Activated naive CD4-positive, alpha-beta T cell treated with anti-CD3 and anti-CD28 coated beads, Interleukin-2, amount 50 U/mL, for 72 hours (primary cell): ENCODE measurements at regions not wholly inside any gene's neighbourhood (a gene's known extent, or its start where the extent isn't known, plus 50 kb on each side); places are given as distances from the start of the nearest gene placed in this dataset.

ENCODE experiments used
- ATAC-seq, 2 donors: fragments of 150-1000 bp; cut with Tn5 transposase; 2 replicates each; pipeline ENCODE4 v1.10.0; 2021; ENCODE audit warnings: mild to moderate bottlenecking in 2 of 2, moderate library complexity in 2 of 2
- DNase-seq, 2 donors: peaks; one replicate each; pipeline ENCODE4 v3.0.0; 2021 to 2022; ENCODE audit warnings: low spot score in 2 of 2
- H3K27ac Mint-ChIP-seq, 2 donors: one replicate each; pipeline ENCODE4 v1.8.0; 2022; ENCODE audit warnings: mild to moderate bottlenecking in 2 of 2, mixed read lengths in 2 of 2
- H3K36me3 Mint-ChIP-seq, 2 donors: one replicate each; pipeline ENCODE4 v1.8.0; 2022; ENCODE audit warnings: mixed read lengths in 2 of 2
- H3K9me3 Mint-ChIP-seq, 2 donors: one replicate each; pipeline ENCODE4 v1.8.0; 2022; ENCODE audit warnings: mixed read lengths in 2 of 2

- Mint-ChIP-seq H3K36me3 (peaks cover 0 to 7% of the 10 kb centered on the region in 2 donors), H3K9me3 (peaks cover 5 to 14% of the 10 kb centered on the region in 2 donors), H3K27ac (no peak overlapping the region)
- ATAC-seq (no peak), DNase-seq (no peak)
These were observed 301.8 kb downstream of the WDR11 start for GRCh38 chr10:121152935-121153334.

GRCh38 chr10:121154310-121154709 is 303.1 kb downstream of the WDR11 start:
- no peak for ATAC-seq
- Mint-ChIP-seq H3K9me3 (peaks cover 5 to 17% of the 10 kb centered on the region in 2 donors), H3K36me3 (peaks cover 0 to 7% of the 10 kb centered on the region in 2 donors), H3K27ac (no peak overlapping the region)
- DNase-seq = no peak

DNA sequence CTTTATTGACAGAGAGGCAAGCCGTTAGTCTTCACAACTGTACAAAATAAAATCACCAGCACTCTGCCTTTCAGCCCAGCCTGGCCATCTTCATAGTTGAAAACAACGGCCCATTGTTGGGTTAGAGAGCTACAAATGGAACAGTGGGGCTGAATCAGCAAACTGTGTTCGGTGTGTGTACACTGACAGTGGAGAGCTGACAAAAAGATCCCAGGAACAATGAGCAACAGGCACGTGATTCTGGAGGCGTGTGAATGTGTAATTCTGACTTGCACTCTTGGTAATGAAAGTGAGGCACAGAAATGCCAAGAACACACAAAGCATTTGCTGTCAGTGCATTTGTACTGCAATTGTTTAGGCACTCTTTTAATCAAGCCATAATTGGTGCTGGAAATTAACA is 303.7 kb downstream of the WDR11 start:
- H3K9me3 Mint-ChIP-seq = peaks cover 5 to 17% of the 10 kb centered on the region in 2 donors
- ATAC-seq (no peak), DNase-seq (no peak)
- H3K27ac Mint-ChIP-seq = no peak overlapping the region
- H3K36me3 Mint-ChIP-seq = peaks cover 0 to 7% of the 10 kb centered on the region in 2 donors

GRCh38 chr10:121155742-121156474 is 304.7 kb downstream of the WDR11 start:
- Mint-ChIP-seq H3K9me3 (peaks cover 5 to 17% of the 10 kb centered on the region in 2 donors), H3K36me3 (peaks cover 0 to 7% of the 10 kb centered on the region in 2 donors), H3K27ac (no peak overlapping the region)
- DNase-seq (no peak), ATAC-seq (no peak)

DNA sequence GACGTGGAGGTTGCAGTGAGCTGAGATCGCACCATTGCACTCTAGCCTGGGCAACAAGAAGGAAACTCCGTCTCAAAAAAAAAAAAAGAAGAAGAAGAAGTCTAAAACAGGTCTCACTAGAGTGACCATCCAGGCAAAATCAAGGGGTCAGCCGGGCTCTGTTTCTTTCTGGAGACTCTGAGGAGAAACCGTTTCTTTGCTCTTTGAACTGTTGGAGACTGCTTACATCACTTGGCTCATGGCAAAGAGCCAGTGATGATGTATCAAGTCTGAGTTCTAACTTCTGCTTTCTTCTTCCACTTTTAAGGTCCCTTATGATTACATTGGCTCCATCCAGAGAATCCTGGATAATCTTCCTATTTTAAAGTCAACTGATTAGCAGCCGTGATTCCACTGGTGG is 306.8 kb downstream of the WDR11 start:
- ATAC-seq = no peak
- Mint-ChIP-seq H3K27ac (no peak overlapping the region), H3K9me3 (peaks cover 7% of the 10 kb centered on the region in 2 donors), H3K36me3 (no peaks in the 10 kb centered on the region)
- DNase-seq = no peak

- peak in 1 of 2 donors; percentile 40 for ATAC-seq
- DNase-seq = no peak
- Mint-ChIP-seq H3K27ac (no peak overlapping the region), H3K36me3 (no peaks in the 10 kb centered on the region), H3K9me3 (peaks cover 5 to 6% of the 10 kb centered on the region in 2 donors)
These were observed 307.9 kb downstream of the WDR11 start for GRCh38 chr10:121158988-121159579.

DNA sequence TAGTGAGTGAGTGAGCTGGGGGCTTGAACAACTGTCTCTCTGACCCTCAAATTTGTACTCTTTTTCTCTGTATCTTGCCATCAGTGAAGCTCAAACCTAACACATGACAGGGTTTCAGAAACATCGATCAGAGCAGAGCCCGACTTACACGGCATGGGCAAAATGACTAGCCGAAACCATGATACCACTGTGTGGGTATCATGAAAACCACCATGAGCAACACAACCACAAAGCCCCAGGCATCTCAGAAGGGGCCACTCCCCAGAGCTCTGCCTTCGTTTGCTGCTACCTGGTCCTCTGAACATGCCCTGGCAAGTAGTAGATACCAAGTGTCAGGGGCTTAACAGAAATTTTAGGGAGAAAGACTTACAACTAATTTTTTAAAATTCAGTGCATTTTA is 308.5 kb downstream of the WDR11 start:
- DNase-seq (no peak), ATAC-seq (peak; percentile 68 to 79)
- Mint-ChIP-seq H3K9me3 (peaks cover 5 to 6% of the 10 kb centered on the region in 2 donors), H3K27ac (no peak overlapping the region), H3K36me3 (no peaks in the 10 kb centered on the region)

GRCh38 chr10:121165276-121165675 is 314.1 kb downstream of the WDR11 start:
- ATAC-seq (no peak), DNase-seq (no peak)
- no peak overlapping the region for H3K27ac Mint-ChIP-seq
- peaks cover 3 to 5% of the 10 kb centered on the region in 2 donors for H3K9me3 Mint-ChIP-seq
- no peaks in the 10 kb centered on the region for H3K36me3 Mint-ChIP-seq

GRCh38 chr10:121167534-121168243 is 316.5 kb downstream of the WDR11 start:
- Mint-ChIP-seq H3K27ac (no peak overlapping the region), H3K9me3 (peaks cover 3 to 5% of the 10 kb centered on the region in 2 donors), H3K36me3 (no peaks in the 10 kb centered on the region)
- ATAC-seq (no peak), DNase-seq (no peak)

GRCh38 chr10:121168545-121169216 is 317.5 kb downstream of the WDR11 start:
- H3K27ac Mint-ChIP-seq = no peak overlapping the region
- H3K36me3 Mint-ChIP-seq = no peaks in the 10 kb centered on the region
- ATAC-seq (no peak), DNase-seq (no peak)
- peaks cover 0 to 3% of the 10 kb centered on the region in 2 donors for H3K9me3 Mint-ChIP-seq

DNA sequence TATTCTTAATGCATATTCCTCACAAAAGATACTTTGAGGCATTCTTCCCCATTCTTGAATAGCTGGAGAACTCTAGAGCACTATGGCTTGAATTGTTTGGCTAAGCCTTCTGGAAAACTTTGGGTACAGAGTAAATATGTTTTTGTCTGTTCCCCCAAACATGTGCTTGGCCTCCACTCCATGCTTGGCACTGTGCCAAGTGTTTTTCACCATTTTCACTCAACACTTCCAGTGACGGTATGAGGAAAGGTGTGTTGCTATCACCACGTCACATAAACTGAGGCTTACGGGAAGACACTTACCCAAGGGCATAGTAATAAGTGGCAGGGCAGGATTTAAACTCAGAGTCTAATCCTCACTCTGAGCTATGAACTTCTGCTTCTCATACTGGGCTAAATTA is 318.2 kb downstream of the WDR11 start:
- no peak for ATAC-seq
- H3K36me3 Mint-ChIP-seq = peaks cover 0 to under 1% of the 10 kb centered on the region in 2 donors
- H3K27ac Mint-ChIP-seq = no peak overlapping the region
- no peak for DNase-seq
- peaks cover under 1 to 1% of the 10 kb centered on the region in 2 donors for H3K9me3 Mint-ChIP-seq

DNA sequence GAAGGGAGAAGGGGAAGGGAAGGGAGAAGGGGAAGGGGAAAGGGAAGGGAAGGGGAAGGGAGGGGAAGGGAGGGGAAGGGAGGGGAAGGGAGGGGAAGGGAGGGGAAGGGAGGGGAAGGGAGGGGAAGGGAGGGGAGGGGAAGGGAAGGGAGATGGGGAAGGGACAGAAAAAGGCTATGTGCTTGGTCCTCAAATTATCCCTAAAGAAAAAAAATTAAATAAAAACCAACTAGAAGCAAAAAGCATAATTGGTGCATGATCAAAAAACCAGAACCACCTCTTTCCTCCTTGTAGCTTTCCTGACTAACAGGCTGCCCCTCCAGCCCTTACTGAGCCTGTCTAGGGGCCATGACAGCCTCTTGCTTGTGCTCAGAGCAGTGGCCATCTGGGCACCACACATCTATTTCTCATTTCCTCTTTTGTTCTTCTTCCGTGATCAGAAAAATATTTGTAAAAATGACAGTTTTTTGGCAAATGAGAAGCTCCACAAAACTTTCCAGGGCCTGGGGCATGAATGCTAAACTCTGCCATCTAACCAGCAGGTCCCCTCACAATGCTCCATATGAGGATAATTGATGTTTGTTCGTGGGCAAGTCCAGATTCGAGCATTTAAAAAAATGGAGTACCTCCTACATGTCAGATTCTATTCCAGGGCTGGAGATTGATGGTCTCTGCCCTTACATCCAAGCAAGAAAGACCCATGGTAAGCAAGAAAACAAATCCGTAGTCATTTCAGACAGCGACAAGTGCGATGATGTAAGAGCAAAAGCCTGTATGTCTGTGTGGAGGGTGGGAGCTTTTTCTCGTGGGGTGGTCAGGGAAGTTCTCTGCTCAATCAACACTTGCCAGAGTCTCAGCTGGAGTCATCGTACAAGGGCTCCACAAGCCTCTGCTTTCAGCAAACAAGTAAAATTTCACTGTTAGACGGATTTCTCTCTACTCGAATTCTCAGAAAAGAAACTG is 320.9 kb downstream of the WDR11 start:
- peaks cover 0 to 7% of the 10 kb centered on the region in 2 donors for H3K36me3 Mint-ChIP-seq
- ATAC-seq = no peak
- H3K9me3 Mint-ChIP-seq = peaks cover 4 to 7% of the 10 kb centered on the region in 2 donors
- H3K27ac Mint-ChIP-seq = no peak overlapping the region
- DNase-seq = no peak

GRCh38 chr10:121179006-121179405 is 327.8 kb downstream of the WDR11 start:
- Mint-ChIP-seq H3K27ac (no peak overlapping the region), H3K9me3 (peaks cover 4 to 12% of the 10 kb centered on the region in 2 donors), H3K36me3 (peaks cover 0 to 7% of the 10 kb centered on the region in 2 donors)
- DNase-seq (no peak), ATAC-seq (no peak)

DNA sequence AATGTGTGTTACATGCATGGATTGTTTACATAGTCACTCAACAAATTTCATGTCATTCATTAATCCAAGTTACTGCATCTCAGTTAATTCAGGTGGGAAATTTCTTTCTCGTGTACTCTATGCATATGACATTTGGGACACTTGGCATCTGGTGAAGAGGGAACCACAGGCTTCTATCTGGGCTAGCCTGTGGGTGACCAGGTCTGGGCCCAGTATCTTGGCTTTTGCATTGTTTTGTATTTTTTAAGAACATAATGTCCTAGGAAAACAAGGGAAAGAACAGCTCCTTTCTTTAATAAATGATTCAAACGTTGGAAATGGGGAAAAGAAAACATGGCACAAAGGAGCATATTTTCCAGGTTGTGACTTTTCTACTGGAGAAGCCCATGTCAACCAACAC is 331.1 kb downstream of the WDR11 start:
- Mint-ChIP-seq H3K27ac (no peak overlapping the region), H3K36me3 (no peaks in the 10 kb centered on the region), H3K9me3 (peaks cover 0 to 5% of the 10 kb centered on the region in 2 donors)
- DNase-seq (no peak), ATAC-seq (no peak)

DNA sequence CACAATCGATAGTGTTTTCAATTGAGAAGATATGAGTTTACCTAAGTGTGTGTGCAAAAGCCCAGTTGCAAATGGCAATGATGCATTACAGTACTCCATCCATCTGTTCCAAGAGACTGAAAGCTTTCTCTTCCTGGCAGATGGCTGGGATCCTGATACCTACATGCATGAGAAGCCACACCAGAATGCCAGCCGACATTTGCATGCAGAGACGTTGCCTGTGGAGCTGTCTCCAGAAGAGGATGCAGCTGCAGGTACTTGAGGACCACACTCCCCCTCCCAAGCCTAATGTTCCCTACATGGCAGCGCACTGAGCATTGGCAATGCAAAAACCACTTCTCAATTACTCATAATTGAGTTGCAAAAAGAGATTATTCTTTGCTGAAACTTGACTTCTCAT is 332.1 kb downstream of the WDR11 start:
- no peak for DNase-seq
- no peak for ATAC-seq
- H3K9me3 Mint-ChIP-seq = peaks cover 0 to 5% of the 10 kb centered on the region in 2 donors
- no peak overlapping the region for H3K27ac Mint-ChIP-seq
- H3K36me3 Mint-ChIP-seq = no peaks in the 10 kb centered on the region

- no peak overlapping the region for H3K27ac Mint-ChIP-seq
- DNase-seq (no peak), ATAC-seq (no peak)
- H3K9me3 Mint-ChIP-seq = peaks cover 0 to 2% of the 10 kb centered on the region in 2 donors
- H3K36me3 Mint-ChIP-seq = no peaks in the 10 kb centered on the region
These were observed 332.5 kb downstream of the WDR11 start for GRCh38 chr10:121183707-121184106.
